Non-pigmented ciliary epithelial cell (primary cell): ENCODE measurements at regions not wholly inside any gene's neighbourhood (a gene's known extent, or its start where the extent isn't known, plus 50 kb on each side); places are given as distances from the start of the nearest gene placed in this dataset.
"Not testable (repeated sequence)": the region's sequence is repeated elsewhere in the genome, so short reads cannot be mapped to it uniquely, and the experiment has no call there.

Experiments
- DNase-seq: peaks from one replicate; pipeline ENCODE4 v3.0.0-alpha.2; 2010; ENCODE audit warnings: low read depth

DNA sequence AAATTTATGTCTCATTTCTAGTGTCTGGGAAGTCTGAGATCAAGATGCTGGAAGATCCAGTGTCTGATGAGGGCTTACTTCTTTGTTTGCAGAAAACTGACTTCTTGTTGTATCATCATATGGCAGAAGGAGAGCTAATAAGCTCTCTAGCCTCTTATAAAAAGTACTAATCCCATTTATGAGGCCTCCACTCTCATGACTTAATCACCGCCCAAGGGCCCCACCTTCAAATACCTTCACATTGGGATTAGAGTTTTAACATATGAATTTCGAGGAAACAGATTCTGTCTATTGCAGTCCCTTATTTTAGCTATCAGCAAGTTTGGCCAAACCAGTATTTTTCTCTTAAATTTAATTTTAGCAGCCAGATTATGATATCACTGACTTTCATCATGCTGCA is 150.2 kb upstream of the TMPRSS15 start:
- DNase-seq: no peak

DNA sequence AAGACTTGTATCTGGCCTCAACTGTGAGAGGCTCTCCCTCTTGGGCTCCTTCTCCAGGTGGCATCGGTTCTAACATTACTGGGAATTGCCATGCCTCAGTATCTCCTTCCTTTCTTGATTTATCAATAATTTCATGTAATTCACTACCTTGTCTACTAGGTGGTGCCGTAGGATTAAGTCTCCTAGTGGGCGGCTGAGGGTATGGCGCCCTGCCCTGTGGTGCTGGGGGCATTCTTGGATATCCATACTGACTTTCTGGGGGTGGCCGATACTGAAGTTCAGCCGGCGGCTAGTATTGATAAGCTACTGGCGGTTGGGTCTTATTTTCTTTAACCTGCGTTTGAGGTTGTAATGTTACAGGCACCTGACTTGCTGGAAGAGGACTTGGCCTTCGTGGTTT is 164.2 kb upstream of the TMPRSS15 start:
- DNase-seq: not testable (repeated sequence)

DNA sequence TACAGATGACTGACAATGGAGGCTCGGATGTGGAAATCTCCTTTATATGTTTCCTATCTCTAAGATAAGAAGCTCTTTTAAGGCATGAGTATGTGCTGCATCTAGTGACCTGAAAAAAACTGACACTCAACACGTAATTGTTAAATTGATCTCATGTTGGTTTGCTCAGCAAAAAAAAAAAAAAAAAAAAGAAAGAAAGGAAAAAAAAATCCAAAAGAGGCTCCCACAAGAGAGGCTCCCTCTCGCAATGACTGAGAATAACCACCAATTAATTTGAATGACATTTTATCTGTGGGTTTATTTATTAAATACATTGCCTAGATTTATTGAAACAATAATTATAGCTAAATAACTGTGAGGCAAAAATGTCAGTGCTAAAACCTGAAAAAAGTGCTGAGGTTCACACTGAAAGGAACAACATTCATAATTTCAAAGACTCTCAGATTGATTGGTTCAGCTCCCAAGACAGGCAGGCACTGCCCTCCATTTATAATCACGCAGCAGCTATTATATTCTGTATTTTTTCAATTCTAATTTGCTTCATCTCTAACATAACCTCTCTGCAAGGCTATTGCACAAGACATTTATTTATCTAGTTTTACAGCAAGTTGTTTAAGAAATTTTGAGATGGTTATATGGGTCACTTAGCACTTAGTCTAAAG is 184.5 kb upstream of the TMPRSS15 start:
- no peak for DNase-seq

DNA sequence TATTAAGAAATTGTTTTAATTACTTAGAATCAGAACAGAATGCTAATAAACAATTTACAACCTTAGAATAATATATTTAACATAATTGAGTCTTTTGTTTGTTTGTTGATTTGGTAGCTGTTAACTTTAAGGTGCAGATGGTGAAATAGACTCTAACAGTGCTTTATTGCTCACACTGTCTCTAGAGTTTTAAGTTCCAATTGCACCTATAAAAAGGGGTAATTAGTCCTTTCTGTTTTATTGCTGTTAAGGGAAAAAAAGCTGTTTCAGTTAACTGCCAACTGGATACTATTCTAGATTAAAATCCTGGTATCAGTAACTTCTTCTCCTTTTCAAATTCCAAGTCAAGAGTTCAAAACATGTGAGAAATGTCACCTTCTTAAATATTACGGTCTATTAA is 197.6 kb upstream of the TMPRSS15 start:
- no peak for DNase-seq

DNA sequence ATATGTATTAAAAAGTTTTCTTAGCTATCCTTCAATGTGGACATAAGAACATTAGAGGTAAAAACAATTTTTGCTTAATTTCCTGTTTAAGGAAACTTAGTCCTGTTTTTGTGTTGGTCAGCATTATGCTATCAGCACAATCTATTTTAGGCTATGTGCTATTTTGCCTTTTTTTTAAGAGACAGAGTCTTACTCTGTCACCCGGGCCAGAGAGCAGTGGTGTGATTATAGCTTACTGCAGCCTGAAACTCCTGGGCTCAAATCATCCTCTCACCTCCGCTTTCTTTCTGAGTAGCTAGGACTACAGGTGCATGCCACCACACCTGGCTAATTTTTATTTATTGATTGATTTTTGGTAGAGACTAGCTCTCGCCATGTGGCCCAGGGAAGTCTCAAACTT is 199.1 kb upstream of the TMPRSS15 start:
- no peak for DNase-seq

DNA sequence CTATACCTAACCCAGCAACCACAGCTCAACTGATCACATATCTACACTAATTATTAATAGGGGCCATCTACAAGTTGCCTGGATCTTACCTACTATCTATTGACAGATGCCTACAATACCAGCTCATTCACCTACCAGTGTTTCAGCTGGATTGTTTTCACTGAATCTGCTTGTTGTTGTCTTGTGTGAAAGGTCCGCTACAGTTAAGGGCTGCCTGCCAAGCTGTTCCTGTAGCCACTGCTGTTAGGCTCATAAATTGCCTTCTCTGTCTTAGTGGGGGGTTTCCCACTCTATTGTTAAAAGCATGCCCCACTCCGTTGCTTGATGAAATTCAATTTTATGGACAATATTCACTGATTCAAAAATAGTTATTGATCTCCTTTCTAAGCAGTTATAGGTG is 199.7 kb upstream of the TMPRSS15 start:
- no peak for DNase-seq

DNA sequence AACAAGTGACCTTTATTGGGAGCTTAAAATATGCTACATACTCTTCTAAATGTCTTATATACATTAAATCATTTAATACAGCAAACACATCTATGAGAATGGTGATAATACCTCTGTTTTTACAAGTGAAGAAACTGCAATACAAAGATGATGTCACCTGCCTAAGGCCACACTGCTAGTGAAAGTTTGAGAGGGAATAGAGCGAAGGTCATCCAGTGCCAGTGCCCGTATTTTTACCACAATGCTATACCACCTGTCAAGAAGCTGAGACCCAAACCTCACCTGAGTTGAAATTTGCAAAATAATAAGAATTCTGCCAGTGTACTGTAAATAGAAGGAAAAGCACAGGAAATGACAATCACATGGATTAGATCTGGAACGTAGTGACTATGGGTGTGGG is 200.4 kb upstream of the TMPRSS15 start:
- DNase-seq: no peak

DNA sequence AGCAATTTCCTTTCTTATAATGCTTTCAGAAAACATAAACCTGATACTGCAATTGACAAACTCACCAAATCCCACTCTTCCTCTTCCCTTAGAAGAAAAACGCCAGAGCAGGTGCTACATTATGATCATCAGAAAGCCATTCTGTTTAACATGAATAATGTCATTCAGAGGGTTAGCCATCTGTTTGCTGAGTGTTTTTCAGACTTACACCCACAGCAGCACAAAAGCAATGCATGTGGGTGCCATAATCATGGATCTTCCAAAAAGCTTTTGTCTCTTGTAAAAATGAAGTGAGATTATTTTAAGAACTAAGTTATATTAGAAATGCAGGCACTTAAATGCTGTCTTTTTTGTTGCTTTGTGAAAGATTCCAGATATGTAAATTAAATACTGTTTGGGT is 204.6 kb upstream of the TMPRSS15 start:
- no peak for DNase-seq

DNA sequence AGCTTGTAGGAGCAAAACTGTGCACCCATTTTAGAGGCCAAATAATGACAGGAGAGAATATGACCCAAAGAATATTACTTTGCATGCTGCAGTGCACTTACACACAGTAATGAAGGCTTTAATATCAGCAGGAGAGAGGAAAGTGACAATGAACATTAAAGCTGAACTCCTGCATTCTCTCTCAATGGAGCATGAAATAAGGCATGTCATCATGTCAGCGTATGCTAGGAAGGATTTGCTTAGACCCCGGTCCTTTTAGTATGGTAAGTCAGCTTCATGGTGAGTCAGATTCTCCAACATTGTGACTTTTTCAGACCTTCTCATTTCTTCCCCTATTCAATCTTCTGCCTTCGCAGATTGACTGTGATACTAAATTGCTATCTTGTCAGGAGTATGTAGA is 210.7 kb upstream of the TMPRSS15 start:
- DNase-seq: no peak

DNA sequence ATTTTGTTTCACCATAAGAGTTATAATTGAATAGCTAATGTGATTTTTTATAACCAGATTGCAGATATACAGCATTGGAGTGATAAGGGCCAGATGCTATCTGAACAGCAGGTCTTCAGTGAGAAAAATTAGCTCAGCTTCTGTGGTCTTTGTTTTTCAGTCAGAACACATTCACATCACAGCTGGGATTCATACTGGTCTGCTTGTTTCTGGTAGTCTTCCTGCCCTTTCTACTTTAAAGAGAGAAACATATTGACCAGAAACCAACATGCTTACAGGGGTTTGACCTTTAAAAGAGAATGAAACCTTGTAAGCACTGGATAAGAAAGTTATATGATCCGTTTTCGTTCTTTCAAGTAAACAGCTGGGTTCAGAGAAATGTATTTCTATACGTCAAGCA is 213.7 kb upstream of the TMPRSS15 start:
- no peak for DNase-seq

DNA sequence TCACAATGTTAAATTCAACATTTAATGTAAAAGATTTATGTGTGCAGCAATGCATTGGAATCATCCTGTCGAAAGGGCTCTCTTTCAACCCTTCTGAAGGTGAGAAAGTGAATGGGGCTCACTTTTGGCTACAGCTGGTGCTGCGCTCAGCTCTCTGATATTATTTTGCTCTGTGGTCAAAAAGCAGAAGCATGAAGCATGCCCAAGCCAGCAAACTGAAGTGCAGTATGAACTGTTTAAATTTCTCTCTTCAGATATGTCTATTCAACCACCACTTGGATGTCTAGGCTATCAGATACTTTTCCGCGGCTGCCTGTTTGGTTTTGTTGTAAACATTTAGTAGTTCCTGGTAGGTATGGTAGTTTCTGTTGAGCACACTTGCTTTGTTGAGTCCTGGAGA is 216.9 kb upstream of the TMPRSS15 start:
- no peak for DNase-seq

DNA sequence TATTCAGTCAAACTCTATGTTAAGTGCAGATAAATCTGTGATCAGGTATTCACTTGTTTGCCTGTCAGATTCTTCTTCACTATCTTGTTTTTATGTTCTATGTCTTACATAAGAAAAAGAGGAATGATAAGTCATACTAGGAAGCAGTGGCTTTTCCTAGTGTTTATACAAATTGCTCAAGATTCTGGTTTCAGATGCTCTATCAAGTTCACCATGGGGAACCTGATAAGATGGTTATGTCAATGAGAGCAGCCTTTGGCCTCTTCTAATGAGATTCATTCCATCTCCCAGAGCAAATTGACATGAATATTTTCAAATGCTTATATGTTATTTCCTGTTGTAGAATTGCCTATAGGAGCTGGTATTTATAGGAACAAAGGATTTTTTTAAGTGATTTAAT is 218.8 kb upstream of the TMPRSS15 start:
- DNase-seq: no peak

DNA sequence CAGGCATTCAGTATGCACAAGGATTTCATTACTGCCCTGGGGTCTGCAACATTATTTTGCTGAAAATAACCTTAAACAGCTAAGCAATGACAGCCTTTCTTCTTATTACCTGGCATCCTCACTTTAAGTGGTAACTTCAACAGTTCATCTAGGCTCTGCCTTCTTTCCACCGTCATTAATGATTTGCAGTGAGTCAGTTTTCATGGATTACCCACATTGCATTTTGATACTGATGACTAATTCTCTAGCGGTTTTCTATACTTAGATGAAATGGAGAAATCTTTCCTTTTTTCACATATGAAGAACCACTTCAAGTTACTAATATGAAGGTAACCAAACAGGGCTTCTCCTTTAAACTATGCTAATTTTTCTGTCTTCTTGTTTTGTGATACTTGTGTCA is 226.9 kb upstream of the TMPRSS15 start:
- DNase-seq: no peak

DNA sequence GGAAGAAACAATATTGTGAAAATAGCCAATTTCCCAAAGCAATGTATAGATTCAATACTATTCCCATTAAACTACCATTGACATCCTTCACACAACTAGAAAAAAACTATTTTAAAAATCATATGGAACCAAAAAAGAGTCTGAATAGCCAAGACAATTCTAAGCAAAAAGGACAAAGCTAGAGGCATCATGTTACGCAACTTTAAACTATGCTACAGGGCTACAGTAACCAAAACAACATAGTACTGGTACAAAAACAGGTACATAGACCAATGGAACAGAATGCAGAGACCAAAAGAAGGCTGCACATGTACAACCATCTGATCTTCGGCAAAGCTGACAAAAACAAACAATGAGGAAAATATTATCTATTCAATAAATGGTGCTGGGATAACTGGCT is 233.3 kb upstream of the TMPRSS15 start:
- no peak for DNase-seq

DNA sequence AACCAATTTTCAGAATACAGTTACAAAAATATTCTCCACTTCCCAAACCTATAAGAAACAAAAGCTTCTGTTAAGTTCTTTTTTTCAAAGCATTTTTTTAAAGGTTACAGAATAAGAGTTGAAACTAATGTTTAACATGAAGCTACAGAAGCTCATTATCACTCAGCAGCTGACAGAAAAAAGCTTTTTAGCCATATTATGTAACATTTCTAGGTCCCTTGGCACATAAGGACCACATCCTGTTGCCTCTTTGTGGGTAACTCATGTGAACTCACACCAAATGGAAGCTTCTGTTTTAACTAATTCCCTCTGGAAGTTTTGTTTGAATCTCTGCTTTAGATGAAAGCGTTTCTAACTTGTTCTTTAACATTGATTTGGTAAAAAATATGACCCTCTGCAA is 242.5 kb upstream of the TMPRSS15 start:
- no peak for DNase-seq

DNA sequence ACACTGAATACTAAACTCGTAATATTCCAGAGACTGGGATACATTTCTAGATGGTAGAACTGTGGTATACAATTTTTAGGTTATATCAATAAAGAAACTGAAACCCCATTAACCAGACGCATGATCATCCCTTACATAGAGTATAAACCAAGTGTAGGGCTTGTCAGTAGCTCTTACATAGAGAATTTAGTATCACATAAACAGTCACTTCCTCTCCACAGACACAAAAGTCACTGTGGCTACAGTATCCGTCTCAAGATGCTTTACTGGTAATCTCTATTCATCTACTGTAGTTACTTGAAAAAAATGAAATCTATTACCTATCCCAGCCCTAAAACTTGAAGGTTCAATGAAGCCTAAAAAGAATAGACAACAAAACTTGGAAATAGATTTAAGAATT is 252.3 kb upstream of the TMPRSS15 start:
- no peak for DNase-seq

DNA sequence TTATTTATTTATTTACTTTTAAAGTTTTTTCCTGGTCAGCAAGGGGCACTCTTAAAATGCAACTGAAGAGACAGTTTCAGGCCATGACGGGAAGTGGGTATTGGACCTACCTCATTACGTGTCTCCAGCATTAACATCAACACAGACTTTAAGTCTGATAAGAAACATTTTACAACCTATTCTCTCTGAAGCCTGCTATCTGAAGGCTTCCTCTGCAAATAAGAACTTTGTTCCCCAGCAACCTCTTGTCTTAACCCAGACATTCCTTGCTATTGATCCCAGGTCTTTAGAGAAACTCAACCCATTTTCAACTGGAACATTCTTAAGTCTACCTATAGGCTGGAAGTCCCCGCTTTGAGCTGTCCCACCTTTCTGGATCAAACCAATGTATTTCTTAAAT is 258.3 kb upstream of the TMPRSS15 start:
- DNase-seq: no peak

DNA sequence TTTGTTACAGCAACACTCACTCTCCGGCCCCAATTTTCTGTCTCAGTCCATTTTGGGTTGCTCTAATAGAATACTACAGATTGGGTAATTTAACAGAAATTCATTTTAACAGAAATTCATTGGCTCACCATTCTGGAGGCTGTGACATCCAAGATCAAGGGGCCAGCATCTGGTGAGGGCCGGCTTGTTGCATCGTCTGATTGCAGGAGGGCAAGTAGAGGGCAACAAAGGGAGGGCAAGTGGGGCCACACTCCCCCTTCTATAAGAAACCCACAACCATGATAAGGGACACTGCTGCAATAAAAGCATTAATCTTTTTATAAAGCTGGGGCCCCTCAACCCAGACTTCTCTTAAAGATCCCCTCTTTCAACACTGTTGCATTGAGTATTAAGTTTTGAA is 260.1 kb upstream of the TMPRSS15 start:
- DNase-seq: no peak

DNA sequence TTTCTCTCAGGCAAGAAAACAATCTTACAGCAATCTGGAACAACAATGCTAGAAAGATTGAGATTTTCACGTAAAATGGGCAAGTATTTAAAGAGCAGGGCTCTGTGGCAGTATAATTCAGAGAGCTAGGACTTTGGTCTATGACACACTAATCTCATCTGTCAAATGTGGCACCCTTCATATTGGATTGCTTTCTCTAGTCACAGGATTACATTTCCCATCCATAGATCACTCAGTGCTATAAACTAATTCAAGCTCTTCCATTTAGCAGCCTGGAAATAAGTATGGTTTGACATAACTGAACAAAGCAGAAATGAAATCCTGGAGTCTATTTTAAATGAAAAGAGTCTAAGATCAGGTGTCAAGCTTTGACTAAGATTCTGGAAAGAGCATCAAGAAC is 263.1 kb upstream of the TMPRSS15 start:
- no peak for DNase-seq

DNA sequence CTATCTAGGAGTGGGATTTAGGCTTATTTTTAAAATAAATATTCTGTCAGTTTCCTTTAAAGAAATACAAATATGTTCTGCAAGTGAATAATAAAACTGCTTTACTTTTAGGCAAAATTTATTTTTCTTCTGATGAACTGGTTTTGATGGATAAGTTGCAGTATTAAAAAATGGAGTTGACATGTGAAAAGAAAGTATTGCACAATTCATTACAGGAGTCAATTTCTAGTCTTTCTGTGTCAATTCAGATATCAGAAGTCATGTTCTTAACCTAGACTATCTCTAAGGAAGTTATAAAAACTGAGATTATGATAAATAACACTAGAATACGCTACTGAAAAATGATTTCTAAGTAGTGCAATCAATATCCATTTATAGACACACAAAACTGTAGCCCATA is 270.2 kb upstream of the TMPRSS15 start:
- no peak for DNase-seq

DNA sequence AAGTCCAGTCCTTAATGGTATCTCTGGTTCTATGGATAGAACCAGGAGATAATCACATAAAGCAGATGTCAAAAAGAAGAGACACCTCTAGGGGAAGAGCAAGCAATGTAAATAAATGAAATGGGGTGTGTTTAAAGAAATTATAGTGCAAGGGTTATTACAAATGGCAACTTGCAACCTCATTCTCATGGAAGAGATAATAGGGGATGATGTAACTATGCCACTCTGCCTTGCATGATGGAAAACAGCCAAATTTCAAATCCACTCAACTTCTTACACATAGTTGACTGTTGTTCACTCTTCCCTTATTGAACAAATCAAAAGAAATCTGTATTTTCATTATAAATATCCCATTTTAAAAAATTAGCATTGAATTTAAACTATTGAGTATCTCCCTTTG is 274.0 kb upstream of the TMPRSS15 start:
- no peak for DNase-seq

DNA sequence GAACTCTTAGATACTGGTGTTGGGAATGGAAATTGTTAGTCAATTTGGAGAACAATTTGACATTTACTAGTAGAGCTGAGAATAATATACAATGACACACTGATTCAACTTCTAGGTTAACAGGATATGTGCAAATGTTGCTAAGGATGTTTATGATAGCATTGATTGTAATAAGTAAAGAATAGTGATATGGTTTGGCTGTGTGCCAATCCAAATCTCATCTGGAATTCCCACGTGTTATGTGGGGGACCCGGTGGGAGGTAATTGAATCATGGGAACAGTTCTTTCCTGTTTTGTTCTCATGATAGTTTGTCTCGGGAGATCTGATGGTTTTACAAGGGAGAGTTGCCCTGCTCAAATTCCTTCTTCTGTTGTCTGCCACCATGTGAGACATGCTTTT is 302.4 kb upstream of the TMPRSS15 start:
- no peak for DNase-seq

DNA sequence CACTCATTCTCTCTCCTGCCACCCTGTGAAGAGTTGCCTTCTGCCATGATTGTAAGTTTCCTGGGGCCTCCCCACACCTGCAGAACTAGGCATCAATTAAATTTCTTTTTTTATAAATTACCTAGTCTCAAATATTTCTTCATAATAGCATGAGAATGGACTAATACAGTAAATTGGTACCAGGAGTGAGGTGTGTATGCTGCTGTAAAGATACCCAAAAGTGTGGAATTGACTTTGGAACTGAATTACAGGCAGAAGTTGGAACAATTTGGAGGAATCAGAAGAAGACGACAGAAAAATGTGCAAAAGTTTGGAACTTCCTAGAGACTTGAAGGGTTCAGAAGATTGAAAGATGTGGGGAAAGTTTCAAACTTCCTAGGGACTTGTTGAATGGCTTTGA is 308.1 kb upstream of the TMPRSS15 start:
- DNase-seq: no peak

DNA sequence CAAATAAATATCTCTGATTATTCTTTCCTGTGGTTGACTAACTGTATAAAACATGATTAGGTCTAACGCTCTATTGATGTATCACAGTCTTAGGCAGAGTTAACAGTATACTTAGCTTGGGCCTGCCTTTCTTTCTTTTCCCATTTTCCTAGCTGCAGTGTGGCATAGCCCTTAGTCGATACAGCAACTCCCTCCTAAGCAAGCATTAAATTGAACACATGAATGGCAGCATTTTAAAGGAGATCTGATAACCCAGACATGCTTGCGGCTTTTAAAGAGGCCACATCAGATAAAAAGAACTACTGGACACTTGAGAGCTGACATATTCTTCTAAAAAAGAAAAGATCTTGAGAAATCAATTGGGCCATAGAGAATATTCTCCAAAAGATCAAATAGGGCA is 312.0 kb upstream of the TMPRSS15 start:
- DNase-seq: no peak

DNA sequence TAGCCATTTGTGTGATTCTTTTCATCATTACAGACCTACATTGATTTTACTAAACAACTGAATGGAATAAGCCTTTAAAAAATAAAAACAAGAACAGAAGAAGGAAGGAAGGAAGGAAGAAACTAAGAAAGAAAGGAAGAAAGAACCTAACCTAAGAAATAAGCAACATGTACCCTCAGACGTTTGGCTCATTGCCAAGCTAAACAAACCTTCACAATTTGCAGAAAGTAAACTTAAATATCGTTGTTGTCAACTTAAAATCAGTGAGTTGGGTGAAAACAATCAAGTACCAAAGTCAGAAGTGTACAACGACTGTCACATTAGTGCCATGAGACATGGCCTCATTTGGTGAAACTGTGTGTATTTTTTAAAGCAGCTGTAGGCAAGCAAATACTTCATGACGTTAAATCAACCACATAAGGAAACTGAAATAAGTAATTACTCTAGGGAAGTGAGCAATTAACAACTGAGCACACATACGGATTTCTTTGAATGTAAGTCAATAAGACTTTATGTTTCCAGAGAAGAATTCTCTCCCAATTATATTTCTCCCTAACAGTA is 313.1 kb upstream of the TMPRSS15 start:
- DNase-seq: no peak
